ENCODE measurements at regions not wholly inside any gene's neighbourhood (a gene's known extent, or its start where the extent isn't known, plus 50 kb on each side); places are given as distances from the start of the nearest gene placed in this dataset.

GRCh38 chrX:53746718-53747117 is 60.2 kb upstream of the HUWE1 start:
- TF ChIP-seq CTCF (conservative IDR thresholded peaks at IDR 0.05; ENCODE audit: low read length): no peak
- no peak for DNase-seq (ENCODE audit: low read depth)
- H3K4me3 ChIP-seq (ENCODE audit: low read length): no peak overlapping the region

GRCh38 chrX:53743244-53743643 is 56.7 kb upstream of the HUWE1 start:
- no peak for TF ChIP-seq CTCF (conservative IDR thresholded peaks at IDR 0.05; ENCODE audit: low read length)
- DNase-seq (ENCODE audit: low read depth): no peak
- H3K4me3 ChIP-seq (ENCODE audit: low read length): no peak overlapping the region

- DNase-seq (ENCODE audit: low read depth): no peak
- no peak for TF ChIP-seq CTCF (conservative IDR thresholded peaks at IDR 0.05; ENCODE audit: low read length)
- no peak overlapping the region for H3K4me3 ChIP-seq (ENCODE audit: low read length)
These were observed 51.9 kb upstream of the HUWE1 start for GRCh38 chrX:53738370-53738906.
